Fibroblast of upper back skin (primary cell): ENCODE measurements at regions not wholly inside any gene's neighbourhood (a gene's known extent, or its start where the extent isn't known, plus 50 kb on each side); places are given as distances from the start of the nearest gene placed in this dataset.

Experiments
- DNase-seq: peaks from one replicate; pipeline ENCODE4 v3.0.0-alpha.2; 2013

DNA sequence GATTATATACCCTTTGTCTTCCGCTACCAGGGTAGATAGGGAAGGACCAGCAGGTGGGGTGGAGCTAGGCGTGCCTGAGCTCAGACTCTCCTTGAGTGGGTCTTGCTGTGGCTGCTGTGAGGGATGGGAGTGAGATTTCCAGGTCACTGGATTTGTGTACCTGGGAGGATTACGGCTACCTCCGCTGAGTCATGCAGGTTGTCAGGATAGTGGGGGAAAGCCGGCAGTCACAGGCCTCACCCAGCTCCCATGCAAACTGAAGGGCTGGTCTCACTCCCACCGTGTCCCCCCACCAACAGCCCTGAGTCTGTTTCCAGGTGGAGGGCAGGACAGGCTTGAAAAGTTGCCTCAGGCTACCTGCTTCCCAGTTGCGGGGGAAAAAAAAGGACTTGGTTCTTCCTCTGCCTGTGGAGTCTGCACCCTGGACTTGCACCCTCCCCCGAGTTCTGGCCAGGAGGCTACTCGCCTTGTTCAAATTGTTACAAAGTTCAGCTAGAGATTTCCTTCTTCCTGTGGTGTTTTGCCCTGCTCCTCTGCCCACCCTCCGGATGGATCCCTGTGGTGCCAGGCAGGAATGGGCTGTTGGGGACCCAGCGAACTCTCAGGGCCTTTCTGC lies 268.3 kb downstream of the VAPA start:
- DNase-seq = no peak

GRCh38 chr18:10184776-10185175 lies 269.7 kb upstream of the APCDD1 start:
- no peak for DNase-seq

DNA sequence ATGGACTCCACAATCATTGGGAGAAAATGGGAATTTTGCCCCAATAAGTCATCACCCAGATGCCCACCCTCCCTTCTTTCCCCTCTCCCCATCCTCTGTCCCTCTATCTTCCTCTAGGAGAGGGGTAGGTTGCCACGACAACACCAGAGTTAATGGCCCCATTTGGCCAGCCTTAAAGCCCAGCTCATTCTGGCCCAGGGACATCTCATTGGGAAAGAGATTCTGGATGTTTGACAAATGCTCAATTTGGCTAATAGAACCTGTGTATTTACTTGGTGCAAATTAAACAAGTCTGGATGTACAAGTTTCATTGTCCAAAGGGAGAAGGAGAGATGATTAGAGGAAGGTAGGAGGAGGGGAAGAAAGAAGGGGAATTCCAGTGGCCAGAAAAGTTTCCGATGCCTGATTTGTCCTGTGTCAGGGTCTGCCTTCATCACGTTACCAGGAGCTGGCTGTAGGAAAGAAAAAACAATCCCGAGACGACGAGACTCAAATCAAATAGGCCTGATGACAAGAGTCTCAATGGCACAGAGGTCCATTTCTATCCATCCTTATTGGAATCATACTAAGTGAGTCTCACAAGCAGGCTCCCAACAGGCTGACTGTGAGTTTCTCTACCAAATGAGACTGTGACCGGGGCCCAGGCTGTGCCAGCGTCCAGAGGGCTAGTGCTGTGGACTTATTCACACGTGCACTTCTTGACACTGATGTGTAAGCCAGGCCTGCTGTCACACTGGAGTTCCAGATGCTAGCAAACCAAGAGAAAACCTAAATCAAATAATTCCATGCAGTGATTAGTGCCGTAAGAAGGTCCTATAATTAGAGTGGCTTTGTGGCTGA lies 265.2 kb upstream of the APCDD1 start:
- no peak for DNase-seq

GRCh38 chr18:10190564-10190963 lies 263.9 kb upstream of the APCDD1 start:
- DNase-seq = peak; percentile 90

GRCh38 chr18:10193444-10193843 lies 261.0 kb upstream of the APCDD1 start:
- DNase-seq = no peak

- no peak for DNase-seq
Observed at GRCh38 chr18:10194592-10194991, 259.8 kb upstream of the APCDD1 start.

DNA sequence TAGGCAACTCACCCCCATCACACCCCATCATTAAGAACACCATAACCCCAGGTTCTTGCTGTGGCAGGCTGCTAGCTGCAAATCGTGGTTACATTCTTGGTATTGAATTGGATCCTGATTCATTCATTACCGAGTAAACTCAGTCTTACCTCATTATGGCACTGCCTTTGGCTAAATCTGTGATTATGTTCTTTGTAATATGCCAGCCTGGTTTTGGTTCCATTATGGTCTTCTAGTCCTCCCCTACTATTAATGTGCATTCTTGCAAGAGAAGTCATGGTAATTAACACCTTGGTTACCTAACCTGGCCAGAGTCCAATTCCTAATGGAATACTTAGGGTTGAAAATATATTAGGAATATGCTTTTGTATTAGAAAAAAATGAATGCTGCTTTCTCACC lies 258.9 kb upstream of the APCDD1 start:
- DNase-seq = no peak

DNA sequence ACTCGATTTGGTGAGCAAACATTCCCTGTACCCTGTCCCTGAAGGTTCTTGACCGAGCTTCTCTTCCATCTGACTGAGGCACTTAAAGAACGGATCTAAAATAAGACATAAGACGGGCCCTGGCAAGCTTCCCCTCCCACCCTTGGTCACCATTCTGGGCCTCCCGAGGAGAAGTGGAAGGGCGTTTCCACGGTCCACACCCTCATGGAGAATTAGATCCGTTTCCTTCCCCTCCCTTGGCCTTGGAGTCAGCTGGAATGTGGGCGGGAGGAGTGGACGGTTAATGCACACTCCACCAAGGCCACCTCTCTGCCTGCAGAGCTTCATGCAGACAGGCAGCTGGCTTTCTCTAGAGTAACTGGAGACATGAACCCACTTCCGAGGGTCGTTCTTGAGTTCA lies 257.3 kb upstream of the APCDD1 start:
- no peak for DNase-seq

DNA sequence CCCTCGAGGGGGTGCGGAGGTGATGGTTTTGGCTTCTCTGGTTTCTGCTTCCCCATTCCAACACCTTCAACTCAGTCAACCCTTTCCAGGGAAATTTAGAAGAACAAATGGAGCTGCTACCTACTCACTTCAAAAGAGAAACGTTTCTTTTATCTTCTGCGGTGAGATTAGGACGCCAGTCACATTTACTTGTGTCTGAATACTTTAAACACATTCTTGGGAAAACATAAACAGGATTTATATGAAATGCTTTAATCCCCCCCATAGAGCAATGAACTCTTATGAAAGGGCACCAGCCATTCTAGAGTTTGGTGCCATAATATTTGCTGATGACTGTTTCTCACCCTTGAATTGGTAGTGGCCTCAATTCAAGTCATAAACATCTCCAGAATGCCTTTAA lies 253.2 kb upstream of the APCDD1 start:
- no peak for DNase-seq

DNA sequence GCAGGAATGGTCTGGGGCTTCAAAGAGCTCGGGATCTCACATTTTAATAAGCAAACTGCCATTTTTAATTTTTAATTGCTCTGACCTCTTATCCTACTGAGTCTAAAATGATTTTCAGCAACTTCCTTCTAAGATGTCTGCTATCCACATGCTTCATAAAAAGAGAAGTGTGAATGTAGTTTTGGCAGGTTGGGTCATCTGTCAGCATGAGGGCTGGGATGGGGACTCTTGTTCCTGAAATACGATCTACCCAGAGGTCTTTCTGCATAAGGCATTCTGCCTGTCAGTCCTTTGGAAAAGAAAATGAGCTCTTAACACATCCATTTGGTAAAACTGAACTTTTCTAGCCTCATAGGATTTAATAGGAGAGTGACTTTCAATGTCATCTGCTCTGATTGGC lies 252.8 kb upstream of the APCDD1 start:
- no peak for DNase-seq

- DNase-seq = no peak
Observed at GRCh38 chr18:10202845-10203321, 251.6 kb upstream of the APCDD1 start.

GRCh38 chr18:10205151-10205550 lies 249.3 kb upstream of the APCDD1 start:
- peak; percentile 51 for DNase-seq

DNA sequence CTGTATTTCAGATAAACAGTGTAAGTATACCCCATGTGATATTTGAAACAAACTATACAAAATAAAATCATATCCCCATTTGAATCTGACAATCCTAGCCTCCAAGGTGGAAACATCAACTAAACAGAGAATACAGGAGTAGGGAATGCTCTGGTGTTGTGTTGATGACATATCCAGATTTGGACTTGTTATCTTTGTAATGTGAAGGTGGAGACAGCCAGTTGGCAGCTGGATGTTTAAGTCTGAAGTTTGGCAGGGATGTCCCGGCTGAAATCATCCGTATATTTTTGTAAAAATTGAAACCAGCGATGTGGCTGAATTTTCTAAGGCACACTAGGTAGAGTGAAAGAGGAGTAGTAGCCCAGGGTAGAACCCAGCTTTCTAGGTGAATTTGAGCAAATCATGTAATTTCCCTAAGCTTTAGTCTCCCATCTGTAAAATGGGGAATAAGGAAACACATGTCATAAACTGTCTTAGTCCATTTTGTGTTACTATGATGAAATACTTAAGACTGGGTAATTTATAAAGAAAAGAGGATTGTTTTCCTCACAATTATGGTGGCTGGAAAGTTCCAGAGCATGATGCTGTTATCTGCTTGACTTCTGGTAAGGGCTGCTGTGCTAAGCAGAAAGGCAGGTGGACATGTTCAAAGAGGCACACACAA lies 246.6 kb upstream of the APCDD1 start:
- no peak for DNase-seq

GRCh38 chr18:10209302-10209701 lies 245.1 kb upstream of the APCDD1 start:
- no peak for DNase-seq

- DNase-seq = no peak
Observed at GRCh38 chr18:10210057-10210633, 244.3 kb upstream of the APCDD1 start.

- DNase-seq = no peak
Observed at GRCh38 chr18:10213526-10213925, 240.9 kb upstream of the APCDD1 start.

GRCh38 chr18:10215446-10215845 lies 239.0 kb upstream of the APCDD1 start:
- DNase-seq = no peak

- DNase-seq = no peak
Observed at GRCh38 chr18:10216791-10217190, 237.6 kb upstream of the APCDD1 start.

GRCh38 chr18:10217211-10217610 lies 237.2 kb upstream of the APCDD1 start:
- DNase-seq = no peak

DNA sequence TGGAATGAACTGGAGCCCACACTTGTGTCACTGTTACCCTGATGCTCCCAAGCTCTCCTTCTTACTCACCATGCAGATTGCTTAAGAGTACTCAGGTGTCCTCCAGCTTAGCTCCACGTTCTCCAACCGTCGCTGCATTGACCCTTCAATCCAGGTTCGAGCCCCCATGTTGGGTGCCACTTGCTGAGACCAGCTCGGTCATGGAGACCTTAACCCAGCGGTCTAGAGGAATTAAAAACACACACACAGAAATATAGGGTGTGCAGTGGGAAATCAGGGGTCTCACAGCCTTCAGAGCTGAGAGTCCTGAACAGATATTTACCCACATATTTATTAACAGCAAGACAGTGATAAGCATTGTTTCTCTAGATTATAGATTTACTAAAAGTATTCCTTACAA lies 229.1 kb upstream of the APCDD1 start:
- no peak for DNase-seq

GRCh38 chr18:10226971-10227370 lies 227.5 kb upstream of the APCDD1 start:
- DNase-seq = no peak

- no peak for DNase-seq
Observed at GRCh38 chr18:10228326-10228725, 226.1 kb upstream of the APCDD1 start.

GRCh38 chr18:10229458-10229857 lies 225.0 kb upstream of the APCDD1 start:
- no peak for DNase-seq

- peak; percentile 81 for DNase-seq
Observed at GRCh38 chr18:10230072-10230471, 224.4 kb upstream of the APCDD1 start.
